DMS153 (cell line): ENCODE measurements at regions not wholly inside any gene's neighbourhood (a gene's known extent, or its start where the extent isn't known, plus 50 kb on each side); places are given as distances from the start of the nearest gene placed in this dataset.
A peak's percentile ranks its signal among the peaks of the same experiment; 100 is the strongest.
"Not testable (repeated sequence)": the region's sequence is repeated elsewhere in the genome, so short reads cannot be mapped to it uniquely, and the experiment has no call there.

ENCODE experiments used
- DNase-seq: peaks from one replicate; lab custom pipeline; 2025; lab: John Stamatoyannopoulos, UW

GRCh38 chr4:12172198-12172973 is 743.7 kb upstream of the HS3ST1 start:
- DNase-seq = no peak

GRCh38 chr4:12170308-12170707 is 741.6 kb upstream of the HS3ST1 start:
- DNase-seq = no peak

DNA sequence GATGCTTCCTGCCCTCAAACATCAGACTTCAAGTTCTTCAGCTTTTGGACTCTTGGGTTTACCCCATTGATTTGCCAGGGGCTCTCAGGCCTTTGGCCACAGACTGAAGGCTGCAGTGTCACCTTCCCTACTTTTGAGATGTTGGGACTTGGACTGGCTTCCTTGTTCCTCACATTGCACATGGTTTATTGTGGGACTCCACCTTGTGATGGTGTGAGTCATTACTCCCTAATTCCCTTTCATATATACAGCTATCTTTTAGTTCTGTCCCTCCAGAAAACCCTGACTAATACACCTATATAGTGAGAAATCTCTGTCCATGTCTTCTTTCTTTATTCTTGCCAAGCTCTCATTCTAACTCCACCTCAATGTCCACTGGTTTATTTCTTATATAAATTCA is 736.9 kb upstream of the HS3ST1 start:
- DNase-seq = no peak

GRCh38 chr4:12146339-12146738 is 717.6 kb upstream of the HS3ST1 start:
- no peak for DNase-seq

- DNase-seq = no peak
These were observed 717.1 kb upstream of the HS3ST1 start for GRCh38 chr4:12145768-12146167.

- DNase-seq = no peak
These were observed 716.4 kb upstream of the HS3ST1 start for GRCh38 chr4:12145106-12145505.

DNA sequence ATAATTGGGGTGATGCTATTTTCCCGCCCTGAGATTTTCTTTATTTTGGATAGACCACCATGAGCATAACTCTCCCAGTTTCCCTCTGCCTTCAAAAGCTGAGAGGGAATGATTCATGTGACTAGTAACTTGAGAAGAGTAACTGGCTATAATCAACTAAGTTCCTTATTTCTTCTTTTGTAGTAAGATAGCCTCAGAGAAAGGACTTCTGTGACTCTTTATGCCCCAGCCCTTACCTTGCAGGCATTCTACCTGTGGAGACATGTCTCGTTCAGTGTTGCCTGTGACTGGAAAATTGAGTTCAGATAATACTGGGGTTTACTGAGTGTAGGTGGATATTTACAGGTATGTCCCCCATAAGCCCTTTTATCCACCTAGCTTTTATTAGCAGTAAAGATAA is 715.4 kb upstream of the HS3ST1 start:
- DNase-seq = no peak

GRCh38 chr4:12140864-12141263 is 712.2 kb upstream of the HS3ST1 start:
- DNase-seq = no peak

DNA sequence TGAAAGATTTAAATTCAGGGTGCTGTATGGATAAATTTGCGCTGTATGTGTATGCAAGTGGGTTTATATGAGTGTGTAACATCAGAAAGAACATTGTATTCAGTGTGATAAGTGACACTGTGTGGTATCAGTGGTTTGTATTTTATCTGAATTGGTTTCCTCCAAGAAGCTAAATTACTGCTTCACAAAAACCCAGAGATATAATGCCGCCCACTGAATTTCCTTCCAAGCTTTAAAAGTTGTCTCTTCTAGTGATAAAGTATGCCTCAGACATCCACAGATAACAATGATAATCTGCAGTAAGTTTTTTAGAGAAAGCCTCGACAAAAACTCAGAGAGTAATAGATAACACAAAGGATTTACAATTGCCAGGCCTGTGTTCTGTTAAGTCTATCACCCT is 710.6 kb upstream of the HS3ST1 start:
- DNase-seq = no peak

DNA sequence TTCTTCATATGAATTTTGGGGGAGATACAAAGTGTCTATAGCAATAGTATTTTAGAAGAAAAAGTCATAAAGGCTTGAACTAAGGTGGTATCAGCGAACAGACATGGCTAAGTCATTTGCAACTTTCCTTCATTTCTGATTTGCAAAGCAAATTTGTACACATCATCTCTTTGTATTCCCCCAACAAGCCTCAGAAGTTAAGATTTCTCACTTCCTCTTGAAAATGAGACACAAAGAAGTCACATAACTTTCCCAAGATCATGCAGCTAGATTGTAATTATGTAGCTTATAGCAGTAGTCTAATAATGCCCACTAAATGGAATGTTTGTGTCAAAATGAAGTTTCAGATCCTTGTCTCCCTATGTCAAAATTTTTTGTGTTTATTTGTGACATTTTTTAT is 709.8 kb upstream of the HS3ST1 start:
- no peak for DNase-seq

DNA sequence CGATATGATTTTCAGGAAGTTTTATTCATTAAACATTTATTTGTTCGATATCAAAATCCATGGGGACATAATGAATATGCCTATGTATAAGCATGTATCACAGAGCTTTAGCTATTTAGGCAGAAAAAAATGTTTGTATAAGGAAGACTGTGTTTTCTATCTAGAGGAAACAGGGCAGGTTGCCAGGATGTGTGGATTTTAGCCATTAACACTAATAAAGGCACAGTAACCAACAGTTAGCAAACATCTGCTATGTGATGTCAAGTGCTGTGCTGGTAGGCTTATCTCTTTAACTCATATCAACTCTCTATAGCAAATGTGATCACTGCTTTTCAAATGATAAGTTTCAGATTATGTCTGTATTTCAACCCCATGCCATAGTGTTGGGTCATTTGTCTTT is 708.9 kb upstream of the HS3ST1 start:
- peak; percentile 45 for DNase-seq

- no peak for DNase-seq
These were observed 697.8 kb upstream of the HS3ST1 start for GRCh38 chr4:12126474-12126873.

GRCh38 chr4:12124138-12124537 is 695.4 kb upstream of the HS3ST1 start:
- no peak for DNase-seq

DNA sequence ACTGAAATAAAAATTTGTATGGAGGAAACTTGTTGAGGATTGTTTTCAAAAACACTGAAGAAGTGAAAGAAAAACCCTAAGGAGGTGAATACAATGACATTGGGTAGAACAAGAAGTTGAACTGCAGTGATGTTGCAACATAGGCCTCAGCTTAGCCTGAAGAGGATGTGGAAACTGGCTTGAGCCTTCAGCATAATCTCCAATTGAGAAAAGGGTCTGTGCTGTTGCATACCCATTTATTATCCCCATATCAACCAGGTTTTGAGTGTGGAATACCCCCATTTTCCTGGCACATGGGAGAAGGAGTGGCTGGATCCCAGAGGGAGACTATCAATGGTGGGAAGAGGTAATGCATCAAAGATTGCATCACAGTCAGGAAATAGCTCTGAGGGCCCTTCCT is 695.0 kb upstream of the HS3ST1 start:
- DNase-seq = no peak

- DNase-seq = no peak
These were observed 693.6 kb upstream of the HS3ST1 start for GRCh38 chr4:12122316-12122715.

GRCh38 chr4:12120968-12121367 is 692.3 kb upstream of the HS3ST1 start:
- peak; percentile 39 for DNase-seq

GRCh38 chr4:12118651-12119213 is 690.0 kb upstream of the HS3ST1 start:
- no peak for DNase-seq

- no peak for DNase-seq
These were observed 687.4 kb upstream of the HS3ST1 start for GRCh38 chr4:12116009-12116552.

DNA sequence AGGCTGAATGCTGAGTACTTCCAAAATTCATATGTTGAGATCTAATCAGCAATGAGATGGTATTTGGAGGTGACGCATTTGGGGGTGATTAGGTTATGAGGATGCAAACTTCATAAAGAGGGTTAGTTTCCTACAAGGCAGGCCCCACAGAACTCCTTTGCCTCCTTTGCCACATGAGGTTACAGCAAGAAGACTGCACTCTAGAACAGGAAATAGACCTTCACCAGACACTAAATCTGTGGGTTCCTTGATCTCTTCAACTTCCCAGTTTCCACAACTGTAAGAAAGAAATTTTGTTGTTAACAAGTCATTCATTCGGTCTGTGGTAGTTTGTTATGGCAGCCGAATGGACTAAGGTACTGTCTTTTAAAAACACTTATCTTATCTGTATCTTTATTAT is 681.9 kb upstream of the HS3ST1 start:
- no peak for DNase-seq

GRCh38 chr4:12109056-12109455 is 680.4 kb upstream of the HS3ST1 start:
- not testable (repeated sequence) for DNase-seq

GRCh38 chr4:12105519-12105918 is 676.8 kb upstream of the HS3ST1 start:
- no peak for DNase-seq

GRCh38 chr4:12089920-12090319 is 661.2 kb upstream of the HS3ST1 start:
- DNase-seq = not testable (repeated sequence)

- no peak for DNase-seq
These were observed 656.0 kb upstream of the HS3ST1 start for GRCh38 chr4:12084690-12085089.

GRCh38 chr4:12071316-12071715 is 642.6 kb upstream of the HS3ST1 start:
- DNase-seq = no peak
